ENCODE measurements at regions not wholly inside any gene's neighbourhood (a gene's known extent, or its start where the extent isn't known, plus 50 kb on each side); places are given as distances from the start of the nearest gene placed in this dataset.

DNA sequence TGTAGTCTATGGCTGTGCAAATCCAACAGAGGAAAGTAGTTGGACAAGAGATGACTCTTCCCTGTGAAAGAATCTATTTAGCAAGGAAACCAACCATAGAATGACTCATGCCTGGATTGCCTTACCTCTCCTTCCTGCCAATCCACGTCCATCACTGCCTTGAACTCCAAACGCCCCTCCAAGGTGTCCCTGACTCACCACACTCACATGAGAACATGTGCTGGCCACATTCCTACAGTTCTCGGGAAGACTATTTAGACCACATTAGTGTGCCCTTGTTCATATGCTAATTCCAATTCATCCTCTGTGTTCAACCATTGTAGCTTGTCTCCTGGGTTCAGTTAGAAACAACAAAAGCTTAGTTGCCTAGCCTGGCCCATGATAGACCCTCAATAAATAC, 157.3 kb downstream of the SLC30A10 start:
- intact Hi-C loops (cut with micrococcal nuclease): no loop called here
- no peaks in the 10 kb centered on the region for H3K79me2 ChIP-seq (ENCODE audit: low read length)
- H3K27ac ChIP-seq (ENCODE audit: low read length): peak overlapping the region; percentile 79
- ATAC-seq (peak; percentile 98), DNase-seq (peak; percentile 100)
- no peaks in the 10 kb centered on the region for H3K36me3 ChIP-seq (ENCODE audit: low read depth, low read length)
- TF ChIP-seq EZH2 (IDR thresholded peaks at IDR 0.05; ENCODE audit: low read length, unreplicated experiment): no peak
- no peak for TF ChIP-seq EZH2phosphoT487 (IDR thresholded peaks at IDR 0.05; ENCODE audit: borderline replicate concordance, low read length)
- TF ChIP-seq, protein P1, sequence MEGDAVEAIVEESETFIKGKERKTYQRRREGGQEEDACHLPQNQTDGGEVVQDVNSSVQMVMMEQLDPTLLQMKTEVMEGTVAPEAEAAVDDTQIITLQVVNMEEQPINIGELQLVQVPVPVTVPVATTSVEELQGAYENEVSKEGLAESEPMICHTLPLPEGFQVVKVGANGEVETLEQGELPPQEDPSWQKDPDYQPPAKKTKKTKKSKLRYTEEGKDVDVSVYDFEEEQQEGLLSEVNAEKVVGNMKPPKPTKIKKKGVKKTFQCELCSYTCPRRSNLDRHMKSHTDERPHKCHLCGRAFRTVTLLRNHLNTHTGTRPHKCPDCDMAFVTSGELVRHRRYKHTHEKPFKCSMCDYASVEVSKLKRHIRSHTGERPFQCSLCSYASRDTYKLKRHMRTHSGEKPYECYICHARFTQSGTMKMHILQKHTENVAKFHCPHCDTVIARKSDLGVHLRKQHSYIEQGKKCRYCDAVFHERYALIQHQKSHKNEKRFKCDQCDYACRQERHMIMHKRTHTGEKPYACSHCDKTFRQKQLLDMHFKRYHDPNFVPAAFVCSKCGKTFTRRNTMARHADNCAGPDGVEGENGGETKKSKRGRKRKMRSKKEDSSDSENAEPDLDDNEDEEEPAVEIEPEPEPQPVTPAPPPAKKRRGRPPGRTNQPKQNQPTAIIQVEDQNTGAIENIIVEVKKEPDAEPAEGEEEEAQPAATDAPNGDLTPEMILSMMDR (conservative IDR thresholded peaks at IDR 0.05; ENCODE audit: low read depth, low read length): no peak
- peaks cover 16% of the 10 kb centered on the region for H3K4me1 ChIP-seq (ENCODE audit: insufficient read depth, low read length)
- no peaks in the 10 kb centered on the region for H3K27me3 ChIP-seq (ENCODE audit: low read length)
- peak overlapping the region; percentile 23 for H2AFZ ChIP-seq (ENCODE audit: low read length)
- no peaks in the 10 kb centered on the region for H4K20me1 ChIP-seq (ENCODE audit: low read length)
- ChIA-PET POLR2A (ENCODE audit: unreplicated experiment) (interaction anchor here (0.5 kb wide), 1 partner anchor 42 kb away, joined by 3 read pairs; no protein-coding TSS in a partner anchor), CTCF (no interaction called here)
- H3K9me3 ChIP-seq (ENCODE audit: low read length): no peaks in the 10 kb centered on the region
- BruUV-seq (replicated peaks): no TSS peak
- H3K9me2 ChIP-seq (replicated peaks; ENCODE audit: low read length): no peaks in the 10 kb centered on the region
- H3K4me3 ChIP-seq (ENCODE audit: low read length): no peak overlapping the region
- peak overlapping the region; percentile 52 for H3K4me2 ChIP-seq (ENCODE audit: low read length)
- H3K9ac ChIP-seq (ENCODE audit: low read length): peak overlapping the region; percentile 2; the same call in 1 of the 2 replicates
- H3F3A ChIP-seq (ENCODE audit: low read length, unreplicated experiment): peaks cover 5% of the 10 kb centered on the region

GRCh38 chr1:219763321-219763720, 150.4 kb upstream of the ZC3H11B start:
- Histone ChIP-seq H3K27ac (ENCODE audit: low read length) (no peak overlapping the region), H3K79me2 (ENCODE audit: low read length) (no peaks in the 10 kb centered on the region), H3K9me2 (replicated peaks; ENCODE audit: low read length) (no peaks in the 10 kb centered on the region), H3K9me3 (ENCODE audit: low read length) (no peaks in the 10 kb centered on the region), H3K4me2 (ENCODE audit: low read length) (no peak overlapping the region), H3K4me1 (ENCODE audit: insufficient read depth, low read length) (no peaks in the 10 kb centered on the region), H3F3A (ENCODE audit: low read length, unreplicated experiment) (no peaks in the 10 kb centered on the region), H3K27me3 (ENCODE audit: low read length) (no peaks in the 10 kb centered on the region), H3K4me3 (ENCODE audit: low read length) (no peak overlapping the region), H3K36me3 (ENCODE audit: low read depth, low read length) (no peaks in the 10 kb centered on the region), H2AFZ (ENCODE audit: low read length) (no peak overlapping the region), H4K20me1 (ENCODE audit: low read length) (no peaks in the 10 kb centered on the region), H3K9ac (ENCODE audit: low read length) (no peak overlapping the region)
- intact Hi-C loops (cut with micrococcal nuclease): no loop called here
- BruUV-seq (replicated peaks): no TSS peak
- CTCF ChIA-PET: no interaction called here
- POLR2A ChIA-PET (ENCODE audit: unreplicated experiment): no interaction called here
- ATAC-seq: no peak
- no peak for TF ChIP-seq EZH2phosphoT487 (IDR thresholded peaks at IDR 0.05; ENCODE audit: borderline replicate concordance, low read length)
- TF ChIP-seq EZH2 (IDR thresholded peaks at IDR 0.05; ENCODE audit: low read length, unreplicated experiment): no peak
- TF ChIP-seq, protein P1 (conservative IDR thresholded peaks at IDR 0.05; ENCODE audit: low read depth, low read length): no peak
- DNase-seq: no peak

DNA sequence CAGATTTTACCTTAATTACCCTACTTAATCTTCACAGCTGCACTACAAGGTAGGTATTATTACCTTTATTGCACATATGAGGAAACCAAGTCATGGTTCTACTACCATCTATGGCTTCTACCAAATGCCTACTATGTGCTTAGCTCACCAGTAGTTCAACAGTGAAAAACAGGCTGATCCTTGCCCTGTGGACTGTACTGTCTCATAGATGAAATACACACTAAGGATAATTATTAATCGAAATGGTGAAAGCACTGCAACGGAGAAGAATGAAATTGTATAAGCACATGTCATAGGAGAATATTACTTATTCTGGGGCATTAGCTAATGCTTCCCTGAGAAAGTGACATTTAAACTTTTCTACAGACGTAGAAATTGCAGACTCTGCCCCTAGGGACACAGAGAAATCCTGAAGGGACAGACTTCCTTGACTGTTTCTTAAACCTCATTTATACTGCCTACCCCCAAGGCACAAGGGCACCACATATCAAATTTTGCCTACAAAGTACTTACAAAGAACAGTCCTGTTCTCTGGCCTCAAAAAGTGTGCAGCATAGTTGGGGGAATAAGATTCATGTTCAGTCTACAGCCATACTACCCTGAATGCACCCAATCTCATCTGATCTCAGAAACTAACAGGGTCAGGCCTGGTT, 148.4 kb upstream of the ZC3H11B start:
- Histone ChIP-seq H3K9me2 (replicated peaks; ENCODE audit: low read length) (peaks cover 4% of the 10 kb centered on the region; the same call in 1 of the 2 replicates), H4K20me1 (ENCODE audit: low read length) (no peaks in the 10 kb centered on the region)
- CTCF ChIA-PET: no interaction called here

More for the DNA sequence above, 148.4 kb upstream of the ZC3H11B start:
- no peaks in the 10 kb centered on the region for H3K36me3 ChIP-seq (ENCODE audit: low read depth, low read length)
- DNase-seq (no peak), ATAC-seq (no peak)
- no peak overlapping the region for H3K9ac ChIP-seq (ENCODE audit: low read length)
- H3K4me2 ChIP-seq (ENCODE audit: low read length): no peak overlapping the region
- no peak overlapping the region for H3K27ac ChIP-seq (ENCODE audit: low read length)
- H3K79me2 ChIP-seq (ENCODE audit: low read length): no peaks in the 10 kb centered on the region
- H3F3A ChIP-seq (ENCODE audit: low read length, unreplicated experiment): no peaks in the 10 kb centered on the region
- no peaks in the 10 kb centered on the region for H3K27me3 ChIP-seq (ENCODE audit: low read length)
- H3K9me3 ChIP-seq (ENCODE audit: low read length): no peaks in the 10 kb centered on the region
- H2AFZ ChIP-seq (ENCODE audit: low read length): no peak overlapping the region
- no peak for TF ChIP-seq EZH2phosphoT487 (IDR thresholded peaks at IDR 0.05; ENCODE audit: borderline replicate concordance, low read length)
- POLR2A ChIA-PET (ENCODE audit: unreplicated experiment): no interaction called here
- H3K4me1 ChIP-seq (ENCODE audit: insufficient read depth, low read length): no peaks in the 10 kb centered on the region
- intact Hi-C loops (cut with micrococcal nuclease): no loop called here
- H3K4me3 ChIP-seq (ENCODE audit: low read length): no peak overlapping the region
- no TSS peak for BruUV-seq (replicated peaks)

Measured in PC-3 (cell line).